ENCODE measurements at regions not wholly inside any gene's neighbourhood (a gene's known extent, or its start where the extent isn't known, plus 50 kb on each side); places are given as distances from the start of the nearest gene placed in this dataset.

- TF ChIP-seq SP1 (IDR thresholded peaks at IDR 0.05) (no peak), SUZ12 (IDR thresholded peaks at IDR 0.05) (no peak), NFRKB (IDR thresholded peaks at IDR 0.05) (no peak), TARDBP (IDR thresholded peaks at IDR 0.05) (no peak), ZNF384 (IDR thresholded peaks at IDR 0.05) (no peak), FOXK2 (IDR thresholded peaks at IDR 0.05) (no peak), BHLHE40 (IDR thresholded peaks at IDR 0.05; ENCODE audit: borderline replicate concordance) (no peak), ARNT (IDR thresholded peaks at IDR 0.05) (no peak), FOXA1 (IDR thresholded peaks at IDR 0.05) (no peak), FOXM1 (IDR thresholded peaks at IDR 0.05; ENCODE audit: borderline replicate concordance) (no peak), LEF1 (IDR thresholded peaks at IDR 0.05; ENCODE audit: borderline replicate concordance) (no peak), HDGF (IDR thresholded peaks at IDR 0.05; ENCODE audit: borderline replicate concordance) (no peak), CTBP1 (IDR thresholded peaks at IDR 0.05; ENCODE audit: borderline replicate concordance) (no peak)
- TF ChIP-seq, protein P1, sequence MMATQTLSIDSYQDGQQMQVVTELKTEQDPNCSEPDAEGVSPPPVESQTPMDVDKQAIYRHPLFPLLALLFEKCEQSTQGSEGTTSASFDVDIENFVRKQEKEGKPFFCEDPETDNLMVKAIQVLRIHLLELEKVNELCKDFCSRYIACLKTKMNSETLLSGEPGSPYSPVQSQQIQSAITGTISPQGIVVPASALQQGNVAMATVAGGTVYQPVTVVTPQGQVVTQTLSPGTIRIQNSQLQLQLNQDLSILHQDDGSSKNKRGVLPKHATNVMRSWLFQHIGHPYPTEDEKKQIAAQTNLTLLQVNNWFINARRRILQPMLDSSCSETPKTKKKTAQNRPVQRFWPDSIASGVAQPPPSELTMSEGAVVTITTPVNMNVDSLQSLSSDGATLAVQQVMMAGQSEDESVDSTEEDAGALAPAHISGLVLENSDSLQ (IDR thresholded peaks at IDR 0.05) = no peak
These were observed 99.7 kb upstream of the HAO2 start for GRCh38 chr1:119268879-119269278.
